H1 (cell line): ENCODE measurements at regions not wholly inside any gene's neighbourhood (a gene's known extent, or its start where the extent isn't known, plus 50 kb on each side); places are given as distances from the start of the nearest gene placed in this dataset.

Experiments used
- CTCF ChIA-PET: fragments of 300-600 bp; sonication (Branson Sonifier 250); formaldehyde crosslinking; loops from one replicate; lab custom pipeline; 2021; ENCODE audit not compliant: partially characterized antibody; lab: Charles Lee
- POLR2A ChIA-PET: fragments of 300-600 bp; sonication (Branson Sonifier 250); formaldehyde crosslinking; loops from one replicate; lab custom pipeline; 2021; ENCODE audit warnings: inconsistent platforms; ENCODE audit not compliant: partially characterized antibody; lab: Charles Lee
- DNase-seq, 2 experiments: peaks; one replicate each; pipeline versions ENCODE4 v3.0.0 to v3.0.0-alpha.2; 2010 to 2022; ENCODE audit warnings: low spot score in 2 of 2, low read depth in 1 of 2, mixed read lengths in 1 of 2
- FAIRE-seq: peaks from 2 replicates; lab custom pipeline; 2011; peaks lifted over from hg19 to GRCh38; lab: Jason Lieb, UNC
- H2AFZ ChIP-seq: 2 replicates; pipeline ENCODE4 v1.8.1; 2012; ENCODE audit warnings: low read length, inconsistent platforms
- H2AK5ac ChIP-seq: 2 replicates; pipeline ENCODE4 v1.6.1; 2013; ENCODE audit warnings: low read depth, low read length
- H2BK120ac ChIP-seq: replicated peaks from 2 replicates; pipeline ENCODE3; 2013; ENCODE audit warnings: low read depth, low read length, inconsistent platforms
- H2BK12ac ChIP-seq: 2 replicates; pipeline ENCODE4 v1.6.1; 2013; ENCODE audit warnings: low read depth, low read length
- H2BK15ac ChIP-seq: 2 replicates; pipeline ENCODE4 v1.6.1; 2013; ENCODE audit warnings: low read length
- H2BK20ac ChIP-seq: 2 replicates; pipeline ENCODE4 v1.6.1; 2013; ENCODE audit warnings: low read length
- H2BK5ac ChIP-seq: 2 replicates; pipeline ENCODE4 v1.6.1; 2013; ENCODE audit warnings: low read depth, low read length
- H3K14ac ChIP-seq: 2 replicates; pipeline ENCODE4 v1.6.1; 2013; ENCODE audit warnings: inconsistent platforms; ENCODE audit not compliant: insufficient read length
- H3K18ac ChIP-seq: 2 replicates; pipeline ENCODE4 v1.6.1; 2013; ENCODE audit warnings: low read length; ENCODE audit errors: extremely low read depth
- H3K23ac ChIP-seq: 2 replicates; pipeline ENCODE4 v1.6.1; 2013; ENCODE audit warnings: inconsistent platforms; ENCODE audit not compliant: insufficient read length
- H3K23me2 ChIP-seq: 2 replicates; pipeline ENCODE4 v1.6.1; 2013; ENCODE audit warnings: low read depth, low read length
- H3K27ac ChIP-seq: 2 replicates; pipeline ENCODE4 v1.6.1; 2011; ENCODE audit warnings: low read depth, low read length, inconsistent platforms
- H3K27me3 ChIP-seq, 4 experiments: replicated peaks in 1 of 4; 1 replicate in 1 of 4; 2 replicates in 3 of 4; pipeline versions ENCODE4 v1.6.1 to v1.8.1; 2011 to 2013; ENCODE audit warnings: low read length in 3 of 4, mild to moderate bottlenecking in 3 of 4, inconsistent platforms in 2 of 4, mixed read lengths in 2 of 4, moderate library complexity in 1 of 4; ENCODE audit not compliant: control insufficient read depth in 3 of 4, insufficient read depth in 3 of 4; ENCODE audit errors: extremely low read depth in 1 of 4
- H3K36me3 ChIP-seq, 4 experiments: 2 replicates each; pipeline versions ENCODE4 v1.6.1 to v1.8.1; 2011 to 2013; ENCODE audit warnings: mild to moderate bottlenecking in 4 of 4, low read length in 3 of 4, moderate library complexity in 2 of 4, control low read depth in 1 of 4, inconsistent platforms in 1 of 4; ENCODE audit not compliant: insufficient read depth in 4 of 4, control insufficient read depth in 2 of 4
- H3K4ac ChIP-seq: replicated peaks from 2 replicates; pipeline ENCODE3; 2013; ENCODE audit warnings: low read length, low read depth, mixed read lengths, inconsistent platforms; ENCODE audit not compliant: insufficient read length
- H3K4me1 ChIP-seq, 4 experiments: replicated peaks in 1 of 4; 1 replicate in 1 of 4; 2 replicates in 3 of 4; pipeline versions ENCODE4 v1.6.1 to v1.8.1; 2011 to 2013; ENCODE audit warnings: low read length in 3 of 4, inconsistent platforms in 2 of 4, mixed read lengths in 1 of 4; ENCODE audit not compliant: insufficient read depth in 4 of 4, control insufficient read depth in 3 of 4
- H3K4me2 ChIP-seq, 2 experiments: 2 replicates each; pipeline versions ENCODE4 v1.6.1 to v1.8.1; 2011 to 2013; ENCODE audit warnings: low read depth in 2 of 2, low read length in 2 of 2, control low read depth in 1 of 2, inconsistent platforms in 1 of 2, mild to moderate bottlenecking in 1 of 2; ENCODE audit not compliant: insufficient read depth in 1 of 2
- H3K4me3 ChIP-seq, 4 experiments: fragments of 200-600, 300-600 bp in 1 of 4; sonication (generic), shearing (Covaris generic), sonication (Bioruptor Twin) in 1 of 4; 2 replicates each; pipeline versions ENCODE4 v1.5.1 to v1.8.1; 2011 to 2016; ENCODE audit warnings: low read length in 4 of 4, low read depth in 3 of 4, control low read depth in 2 of 4, inconsistent platforms in 2 of 4, mild to moderate bottlenecking in 2 of 4, mixed read lengths in 1 of 4, moderate library complexity in 1 of 4; ENCODE audit not compliant: insufficient read depth in 2 of 4; ENCODE audit errors: extremely low read depth in 1 of 4
- H3K56ac ChIP-seq: replicated peaks from 2 replicates; pipeline ENCODE3; 2013; ENCODE audit warnings: low read depth, mild to moderate bottlenecking, mixed read lengths, low read length, inconsistent platforms; ENCODE audit not compliant: insufficient read length
- H3K79me1 ChIP-seq: 2 replicates; pipeline ENCODE4 v1.6.1; 2013; ENCODE audit warnings: low read depth, low read length, control low read depth
- H3K79me2 ChIP-seq, 2 experiments: 2 replicates each; pipeline versions ENCODE4 v1.6.1 to v1.8.1; 2012 to 2013; ENCODE audit warnings: low read length in 2 of 2, mild to moderate bottlenecking in 2 of 2, inconsistent platforms in 1 of 2; ENCODE audit not compliant: insufficient read depth in 2 of 2, control insufficient read depth in 1 of 2
- H3K9ac ChIP-seq, 4 experiments: replicated peaks in 1 of 4; 1 replicate in 1 of 4; 2 replicates in 3 of 4; pipeline versions ENCODE4 v1.6.1 to v1.8.1; 2011 to 2013; ENCODE audit warnings: low read depth in 3 of 4, low read length in 3 of 4, control low read depth in 2 of 4, mild to moderate bottlenecking in 2 of 4, moderate library complexity in 2 of 4, inconsistent platforms in 1 of 4; ENCODE audit errors: extremely low read depth in 1 of 4
- H3K9me3 ChIP-seq, 2 experiments: 2 replicates each; pipeline versions ENCODE4 v1.6.1 to v1.8.1; 2012 to 2013; ENCODE audit warnings: mild to moderate bottlenecking in 2 of 2, moderate library complexity in 2 of 2, control low read depth in 1 of 2, inconsistent platforms in 1 of 2, low read depth in 1 of 2, low read length in 1 of 2, mixed read lengths in 1 of 2; ENCODE audit not compliant: insufficient read depth in 2 of 2
- H4K20me1 ChIP-seq, 2 experiments: replicated peaks in 1 of 2; 2 replicates each; pipeline versions ENCODE3 to v1.8.1; 2011 to 2013; ENCODE audit warnings: inconsistent platforms in 2 of 2, low read length in 2 of 2, mild to moderate bottlenecking in 1 of 2; ENCODE audit not compliant: insufficient read depth in 2 of 2, control insufficient read depth in 1 of 2
- H4K5ac ChIP-seq: 2 replicates; pipeline ENCODE4 v1.6.1; 2013; ENCODE audit warnings: low read length, low read depth, mixed read lengths, inconsistent platforms; ENCODE audit not compliant: insufficient read length
- H4K8ac ChIP-seq: 2 replicates; pipeline ENCODE4 v1.8.0; 2013; ENCODE audit warnings: mild to moderate bottlenecking, moderate library complexity, low read length, inconsistent platforms; ENCODE audit not compliant: insufficient read depth; ENCODE audit errors: extremely low read depth
- H4K91ac ChIP-seq: replicated peaks from 2 replicates; pipeline ENCODE3; 2013; ENCODE audit warnings: low read length, mixed read lengths, inconsistent platforms; ENCODE audit not compliant: insufficient read length
- ASH2L ChIP-seq: fragments of 200-600, 300-600 bp; sonication (generic); IDR thresholded peaks from one replicate; pipeline ENCODE4 v1.7.1; 2017; ENCODE audit warnings: low read length
- ATF2 ChIP-seq: IDR thresholded peaks from 2 replicates; pipeline ENCODE4 v1.6.1; 2012; ENCODE audit warnings: low read length, inconsistent platforms
- ATF3 ChIP-seq: IDR thresholded peaks from 2 replicates; pipeline ENCODE4 v1.6.1; 2011; ENCODE audit warnings: low read depth, mild to moderate bottlenecking, low read length; ENCODE audit not compliant: insufficient read depth
- BCL11A ChIP-seq, 2 experiments: IDR thresholded peaks; one replicate each; pipeline ENCODE4 v1.6.1; 2011; ENCODE audit warnings: low read depth in 2 of 2, low read length in 2 of 2, mild to moderate bottlenecking in 2 of 2
- BRCA1 ChIP-seq: IDR thresholded peaks from 2 replicates; pipeline ENCODE4 v1.6.1; 2012; ENCODE audit warnings: low read depth, low read length, improper control_type of control experiment
- CEBPB ChIP-seq: IDR thresholded peaks from 2 replicates; pipeline ENCODE4 v1.6.1; 2012; ENCODE audit warnings: low read depth, low read length
- EP300 ChIP-seq, 2 experiments: IDR thresholded peaks; 1 replicate in 1 of 2; 2 replicates in 1 of 2; pipeline ENCODE4 v1.6.1; 2011 to 2012; ENCODE audit warnings: low read depth in 2 of 2, low read length in 2 of 2, mild to moderate bottlenecking in 2 of 2, borderline replicate concordance in 1 of 2, inconsistent platforms in 1 of 2, moderate library complexity in 1 of 2
- HDAC2 ChIP-seq, 2 experiments: fragments of 300-600 bp in 1 of 2; sonication (generic) in 1 of 2; IDR thresholded peaks; 2 replicates each; pipeline ENCODE4 v1.6.1; 2011 to 2012; ENCODE audit warnings: low read depth in 2 of 2, low read length in 2 of 2, mild to moderate bottlenecking in 2 of 2, moderate library complexity in 2 of 2, borderline replicate concordance in 1 of 2, inconsistent platforms in 1 of 2
- KDM4A ChIP-seq: IDR thresholded peaks from one replicate; pipeline ENCODE4 v1.7.1; 2012; ENCODE audit warnings: low read depth, mild to moderate bottlenecking, moderate library complexity, low read length, inconsistent platforms; ENCODE audit not compliant: severe bottlenecking
- POLR2A ChIP-seq, 2 experiments: IDR thresholded peaks; 1 replicate in 1 of 2; 2 replicates in 1 of 2; pipeline ENCODE4 v1.6.1; 2011; ENCODE audit warnings: low read depth in 2 of 2, low read length in 2 of 2, mild to moderate bottlenecking in 2 of 2; ENCODE audit errors: control extremely low read depth in 1 of 2
- SIN3A ChIP-seq, 2 experiments: IDR thresholded peaks in 1 of 2; conservative IDR thresholded peaks in 1 of 2; 2 replicates each; pipeline ENCODE4 v1.6.1; 2011 to 2012; ENCODE audit warnings: low read length in 2 of 2, improper control_type of control experiment in 1 of 2, low read depth in 1 of 2, mild to moderate bottlenecking in 1 of 2
- SP2 ChIP-seq: IDR thresholded peaks from 2 replicates; pipeline ENCODE4 v1.6.1; 2012; ENCODE audit warnings: mild to moderate bottlenecking, low read length, inconsistent platforms
- WGBS, 2 experiments: shearing (Covaris generic) in 1 of 2; methylation state at CpG; one replicate each; pipeline versions ENCODE4 v1.1.6 to v1.1.7; 2013 to 2015; ENCODE audit warnings: low lambda C conversion rate in 2 of 2, mixed read lengths in 2 of 2, inconsistent platforms in 1 of 2, low coverage in 1 of 2, missing lambda C conversion rate in 1 of 2; ENCODE audit not compliant: insufficient replicate concordance in 2 of 2, insufficient coverage in 1 of 2, insufficient read length in 1 of 2; ENCODE audit errors: extremely low coverage in 1 of 2, missing lambda C conversion rate in 1 of 2; 5-methylcytosine and 5-hydroxymethylcytosine counted together

GRCh38 chr2:237162959-237163358, 77.3 kb downstream of the COPS8 start:
- Histone ChIP-seq H3K14ac (no peak overlapping the region), H3K4me1 (no peaks in the 10 kb centered on the region), H3K36me3 (no peaks in the 10 kb centered on the region), H3K18ac (no peak overlapping the region), H3K27me3 (no peaks in the 10 kb centered on the region), H2BK15ac (no peak overlapping the region), H3K23me2 (no peaks in the 10 kb centered on the region), H2AK5ac (no peak overlapping the region), H3K9ac (no peak overlapping the region), H3K79me2 (no peaks in the 10 kb centered on the region), H4K8ac (no peak overlapping the region), H3K4ac (no peak overlapping the region), H2BK12ac (no peak overlapping the region), H2BK5ac (no peak overlapping the region), H3K4me3 (no peak overlapping the region), H3K9me3 (peaks cover 0 to 2% of the 10 kb centered on the region in 2 experiments; a peak in 2 of 4 replicates), H3K56ac (no peak overlapping the region), H3K23ac (no peak overlapping the region), H3K27ac (no peak overlapping the region), H4K5ac (no peak overlapping the region), H4K20me1 (no peaks in the 10 kb centered on the region), H4K91ac (no peak overlapping the region), H2BK120ac (no peak overlapping the region), H3K79me1 (no peaks in the 10 kb centered on the region), H3K4me2 (no peak overlapping the region), H2BK20ac (no peak overlapping the region), H2AFZ (no peak overlapping the region)
- DNase-seq (no peak), FAIRE-seq (no peak)
- WGBS, 2 experiments, result 91% methylated on average over 5 of the region's 5 CpGs; no CpG with 5 or more reads in 1 of the 2 experiments
- POLR2A ChIA-PET, result no interaction called here
- CTCF ChIA-PET, result interaction anchor here (0.6 to 1.2 kb wide), 6 partner anchors 9 to 1141 kb away, joined by 3 to 5 read pairs (median 3); no protein-coding TSS in a partner anchor
- TF ChIP-seq POLR2A (IDR thresholded peaks at IDR 0.05; ENCODE audit: control extremely low read depth in 1 of 2, low read depth in 2 of 2, low read length in 2 of 2) (no peak), HDAC2 (IDR thresholded peaks at IDR 0.05; ENCODE audit: borderline replicate concordance in 1 of 2, low read depth in 2 of 2, low read length in 2 of 2) (no peak), CEBPB (no peak), SIN3A (conservative IDR thresholded peaks at IDR 0.05 in 1 of 2, IDR thresholded peaks at IDR 0.05 in 1 of 2; ENCODE audit: low read depth in 1 of 2, low read length in 2 of 2) (no peak), BRCA1 (no peak), BCL11A (IDR thresholded peaks at IDR 0.05; ENCODE audit: low read depth in 2 of 2, low read length in 2 of 2) (no peak), EP300 (IDR thresholded peaks at IDR 0.05; ENCODE audit: borderline replicate concordance in 1 of 2, low read depth in 2 of 2, low read length in 2 of 2) (no peak), KDM4A (no peak), ATF3 (no peak), ASH2L (no peak), SP2 (no peak), ATF2 (no peak)
